ENCODE measurements at regions not wholly inside any gene's neighbourhood (a gene's known extent, or its start where the extent isn't known, plus 50 kb on each side); places are given as distances from the start of the nearest gene placed in this dataset.

GRCh38 chr4:11857881-11858280 lies 429.2 kb upstream of the HS3ST1 start:
- Histone ChIP-seq H3K27ac (ENCODE audit: low read length) (no peak overlapping the region), H3K9me3 (ENCODE audit: low read length) (no peaks in the 10 kb centered on the region), H3K4me2 (ENCODE audit: low read length) (no peak overlapping the region), H3K9ac (ENCODE audit: low read length) (no peak overlapping the region), H3F3A (ENCODE audit: insufficient read depth, low read length, poor library complexity, severe bottlenecking) (no peaks in the 10 kb centered on the region), H3K27me3 (ENCODE audit: insufficient read depth, low read depth, low read length) (no peaks in the 10 kb centered on the region), H3K4me3 (ENCODE audit: low read length) (no peak overlapping the region), H3K79me2 (replicated peaks; ENCODE audit: insufficient read depth, low read length) (no peaks in the 10 kb centered on the region), H2AFZ (ENCODE audit: low read depth, low read length) (no peak overlapping the region), H4K20me1 (ENCODE audit: insufficient read depth) (no peaks in the 10 kb centered on the region), H3K9me2 (ENCODE audit: insufficient read depth, low read length) (no peaks in the 10 kb centered on the region), H3K36me3 (ENCODE audit: insufficient read depth, low read length) (no peaks in the 10 kb centered on the region)
- TF ChIP-seq POLR2AphosphoS5 (IDR thresholded peaks at IDR 0.05) (no peak), EZH2 (IDR thresholded peaks at IDR 0.05; ENCODE audit: borderline replicate concordance, insufficient read depth, low read length, poor library complexity, severe bottlenecking) (no peak), RAD21 (conservative IDR thresholded peaks at IDR 0.05) (no peak), MXI1 (conservative IDR thresholded peaks at IDR 0.05; ENCODE audit: poor library complexity, severe bottlenecking) (no peak)
- TF ChIP-seq, protein P1, sequence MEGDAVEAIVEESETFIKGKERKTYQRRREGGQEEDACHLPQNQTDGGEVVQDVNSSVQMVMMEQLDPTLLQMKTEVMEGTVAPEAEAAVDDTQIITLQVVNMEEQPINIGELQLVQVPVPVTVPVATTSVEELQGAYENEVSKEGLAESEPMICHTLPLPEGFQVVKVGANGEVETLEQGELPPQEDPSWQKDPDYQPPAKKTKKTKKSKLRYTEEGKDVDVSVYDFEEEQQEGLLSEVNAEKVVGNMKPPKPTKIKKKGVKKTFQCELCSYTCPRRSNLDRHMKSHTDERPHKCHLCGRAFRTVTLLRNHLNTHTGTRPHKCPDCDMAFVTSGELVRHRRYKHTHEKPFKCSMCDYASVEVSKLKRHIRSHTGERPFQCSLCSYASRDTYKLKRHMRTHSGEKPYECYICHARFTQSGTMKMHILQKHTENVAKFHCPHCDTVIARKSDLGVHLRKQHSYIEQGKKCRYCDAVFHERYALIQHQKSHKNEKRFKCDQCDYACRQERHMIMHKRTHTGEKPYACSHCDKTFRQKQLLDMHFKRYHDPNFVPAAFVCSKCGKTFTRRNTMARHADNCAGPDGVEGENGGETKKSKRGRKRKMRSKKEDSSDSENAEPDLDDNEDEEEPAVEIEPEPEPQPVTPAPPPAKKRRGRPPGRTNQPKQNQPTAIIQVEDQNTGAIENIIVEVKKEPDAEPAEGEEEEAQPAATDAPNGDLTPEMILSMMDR (IDR thresholded peaks at IDR 0.05; ENCODE audit: poor library complexity, severe bottlenecking) = no peak

- H3K27me3 ChIP-seq (ENCODE audit: insufficient read depth, low read depth, low read length) = no peaks in the 10 kb centered on the region
Observed at GRCh38 chr4:11847167-11847566, 418.5 kb upstream of the HS3ST1 start.

More at GRCh38 chr4:11847167-11847566, 418.5 kb upstream of the HS3ST1 start:
- no peak overlapping the region for H2AFZ ChIP-seq (ENCODE audit: low read depth, low read length)
- H3K9ac ChIP-seq (ENCODE audit: low read length) = no peak overlapping the region
- H4K20me1 ChIP-seq (ENCODE audit: insufficient read depth) = no peaks in the 10 kb centered on the region
- H3K9me2 ChIP-seq (ENCODE audit: insufficient read depth, low read length) = no peaks in the 10 kb centered on the region
- no peak overlapping the region for H3K4me2 ChIP-seq (ENCODE audit: low read length)
- H3F3A ChIP-seq (ENCODE audit: insufficient read depth, low read length, poor library complexity, severe bottlenecking) = no peaks in the 10 kb centered on the region
- H3K27ac ChIP-seq (ENCODE audit: low read length) = no peak overlapping the region
- H3K4me3 ChIP-seq (ENCODE audit: low read length) = no peak overlapping the region
- H3K36me3 ChIP-seq (ENCODE audit: insufficient read depth, low read length) = no peaks in the 10 kb centered on the region
- no peaks in the 10 kb centered on the region for H3K9me3 ChIP-seq (ENCODE audit: low read length)
- no peaks in the 10 kb centered on the region for H3K79me2 ChIP-seq (replicated peaks; ENCODE audit: insufficient read depth, low read length)
- TF ChIP-seq TAF1 (IDR thresholded peaks at IDR 0.05; ENCODE audit: low read depth) = no peak
- TF ChIP-seq MXI1 (conservative IDR thresholded peaks at IDR 0.05; ENCODE audit: poor library complexity, severe bottlenecking) = no peak
- no peak for TF ChIP-seq EZH2 (IDR thresholded peaks at IDR 0.05; ENCODE audit: borderline replicate concordance, insufficient read depth, low read length, poor library complexity, severe bottlenecking)
- no peak for TF ChIP-seq RAD21 (conservative IDR thresholded peaks at IDR 0.05)
- TF ChIP-seq SMC3 (conservative IDR thresholded peaks at IDR 0.05; ENCODE audit: poor library complexity) = no peak
- no peak for TF ChIP-seq EP300 (conservative IDR thresholded peaks at IDR 0.05; ENCODE audit: poor library complexity, severe bottlenecking)
- TF ChIP-seq, protein P1 (IDR thresholded peaks at IDR 0.05; ENCODE audit: poor library complexity, severe bottlenecking) = no peak
- no peak for TF ChIP-seq REST (IDR thresholded peaks at IDR 0.05; ENCODE audit: borderline replicate concordance)
- TF ChIP-seq POLR2AphosphoS5 (IDR thresholded peaks at IDR 0.05) = no peak
